ENCODE measurements at regions not wholly inside any gene's neighbourhood (a gene's known extent, or its start where the extent isn't known, plus 50 kb on each side); places are given as distances from the start of the nearest gene placed in this dataset.
A peak's percentile ranks its signal among the peaks of the same experiment; 100 is the strongest.
"Not testable (repeated sequence)": the region's sequence is repeated elsewhere in the genome, so short reads cannot be mapped to it uniquely, and the experiment has no call there.

- H3K27ac ChIP-seq, result no peak overlapping the region
- no peak for DNase-seq (ENCODE audit: low read depth, low spot score)
Measured at GRCh38 chr6:12640438-12640837, 76.1 kb upstream of the PHACTR1 start.

- DNase-seq (ENCODE audit: low read depth, low spot score); H3K27ac ChIP-seq: not testable (repeated sequence)
Measured at GRCh38 chr6:12641785-12642184, 74.8 kb upstream of the PHACTR1 start.

DNA sequence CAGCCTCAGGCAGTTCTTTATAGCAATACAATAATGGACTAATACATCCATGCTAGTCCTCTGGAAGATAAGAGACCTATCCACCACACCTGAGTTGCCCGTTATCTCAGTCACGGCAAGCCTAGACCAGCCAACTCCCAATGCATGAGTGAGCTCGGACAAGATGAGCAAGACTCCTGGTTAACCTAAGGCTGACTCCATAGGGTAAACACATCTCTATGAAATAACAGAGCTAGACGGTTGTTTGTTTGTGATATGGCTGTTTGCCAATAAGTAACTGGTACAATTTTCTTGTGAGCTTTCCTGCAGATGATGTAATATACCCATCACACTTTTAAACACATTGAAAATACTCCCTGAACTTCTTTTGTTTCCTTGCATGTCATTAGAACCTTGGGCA lies 70.6 kb upstream of the PHACTR1 start:
- DNase-seq (ENCODE audit: low read depth, low spot score), result peak; percentile 16
- no peak overlapping the region for H3K27ac ChIP-seq

DNA sequence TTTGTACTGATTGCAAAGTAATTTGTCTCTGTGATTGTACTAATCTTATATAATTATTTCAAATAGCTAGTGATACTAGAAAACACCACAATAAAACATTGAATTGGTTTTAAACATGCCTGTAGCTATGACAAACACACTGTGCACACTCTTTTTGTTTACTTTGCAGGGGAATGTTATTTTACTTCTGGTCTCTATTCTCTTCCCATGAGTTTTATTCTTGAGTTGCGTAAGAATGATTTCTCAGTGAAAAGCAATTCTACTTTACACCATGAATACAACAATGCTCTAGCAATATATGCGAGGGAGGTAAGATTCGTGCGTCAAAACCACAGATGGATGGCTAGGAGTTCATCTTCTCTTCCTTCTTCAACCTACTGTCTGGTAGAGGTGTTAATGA lies 68.4 kb upstream of the PHACTR1 start:
- no peak overlapping the region for H3K27ac ChIP-seq
- no peak for DNase-seq (ENCODE audit: low read depth, low spot score)

DNA sequence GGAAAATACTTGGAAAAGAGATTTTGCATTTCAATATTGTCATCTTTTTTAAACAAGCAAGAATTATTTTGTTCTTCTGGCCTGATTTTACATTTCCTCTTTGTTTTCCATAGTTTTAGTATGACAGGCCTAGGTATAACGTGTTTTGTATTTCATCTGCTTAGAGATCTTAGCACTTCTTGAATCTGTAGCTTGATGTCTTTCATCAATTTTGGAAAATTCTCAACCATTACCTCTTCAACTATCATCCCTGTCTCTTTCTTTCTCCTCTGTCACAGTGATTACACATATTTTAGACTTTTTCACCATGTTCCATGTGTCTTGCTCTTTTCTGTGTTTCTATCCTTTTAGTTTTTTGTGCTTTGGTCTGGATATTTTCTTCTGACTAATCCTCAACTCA lies 67.2 kb upstream of the PHACTR1 start:
- no peak overlapping the region for H3K27ac ChIP-seq
- DNase-seq (ENCODE audit: low read depth, low spot score), result no peak

- no peak for DNase-seq (ENCODE audit: low read depth, low spot score)
- no peak overlapping the region for H3K27ac ChIP-seq
Measured at GRCh38 chr6:12653486-12653885, 63.1 kb upstream of the PHACTR1 start.

- DNase-seq (ENCODE audit: low read depth, low spot score), result no peak
- no peak overlapping the region for H3K27ac ChIP-seq
Measured at GRCh38 chr6:12654107-12654506, 62.5 kb upstream of the PHACTR1 start.

DNA sequence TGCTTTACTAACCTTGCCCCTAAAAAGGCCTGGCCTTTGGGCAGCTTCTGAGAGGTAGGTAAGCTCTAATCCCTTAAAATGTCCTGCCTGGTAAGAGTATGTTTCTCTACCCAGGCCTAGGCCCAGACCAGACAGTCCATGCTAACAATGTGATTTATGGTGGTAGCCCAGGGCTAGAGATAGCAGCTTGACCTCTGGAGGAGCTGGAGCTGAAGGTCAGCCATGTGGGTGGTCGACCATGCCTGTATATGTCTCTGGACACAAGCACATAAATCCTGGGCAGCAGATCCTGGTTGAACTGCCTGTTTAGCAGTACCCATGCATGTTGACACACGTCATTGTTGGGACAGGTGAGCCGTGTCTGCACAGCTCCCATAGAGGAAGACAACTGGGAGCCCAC lies 62.1 kb upstream of the PHACTR1 start:
- H3K27ac ChIP-seq, result no peak overlapping the region
- DNase-seq (ENCODE audit: low read depth, low spot score), result no peak

GRCh38 chr6:12656906-12657305 lies 59.7 kb upstream of the PHACTR1 start:
- H3K27ac ChIP-seq, result no peak overlapping the region
- DNase-seq (ENCODE audit: low read depth, low spot score), result no peak

DNA sequence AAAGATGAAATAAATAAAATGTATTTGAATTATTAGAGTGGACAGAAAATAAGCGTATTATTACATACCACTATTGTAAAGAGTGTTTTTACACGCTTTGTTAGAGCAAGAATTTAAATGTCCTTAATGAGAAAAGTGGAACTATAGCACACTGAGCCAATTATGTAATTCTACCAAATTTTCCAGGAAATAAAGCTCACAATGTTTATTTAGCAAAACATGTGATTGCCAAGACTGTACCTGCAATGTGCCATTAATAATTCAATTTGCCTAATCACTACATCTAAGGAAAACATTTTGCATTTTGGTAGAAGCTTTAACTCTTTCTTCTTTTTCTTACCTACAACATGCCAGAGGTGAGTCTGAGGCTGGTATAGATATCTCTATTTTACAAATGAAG lies 58.7 kb upstream of the PHACTR1 start:
- no peak for DNase-seq (ENCODE audit: low read depth, low spot score)
- no peak overlapping the region for H3K27ac ChIP-seq

DNA sequence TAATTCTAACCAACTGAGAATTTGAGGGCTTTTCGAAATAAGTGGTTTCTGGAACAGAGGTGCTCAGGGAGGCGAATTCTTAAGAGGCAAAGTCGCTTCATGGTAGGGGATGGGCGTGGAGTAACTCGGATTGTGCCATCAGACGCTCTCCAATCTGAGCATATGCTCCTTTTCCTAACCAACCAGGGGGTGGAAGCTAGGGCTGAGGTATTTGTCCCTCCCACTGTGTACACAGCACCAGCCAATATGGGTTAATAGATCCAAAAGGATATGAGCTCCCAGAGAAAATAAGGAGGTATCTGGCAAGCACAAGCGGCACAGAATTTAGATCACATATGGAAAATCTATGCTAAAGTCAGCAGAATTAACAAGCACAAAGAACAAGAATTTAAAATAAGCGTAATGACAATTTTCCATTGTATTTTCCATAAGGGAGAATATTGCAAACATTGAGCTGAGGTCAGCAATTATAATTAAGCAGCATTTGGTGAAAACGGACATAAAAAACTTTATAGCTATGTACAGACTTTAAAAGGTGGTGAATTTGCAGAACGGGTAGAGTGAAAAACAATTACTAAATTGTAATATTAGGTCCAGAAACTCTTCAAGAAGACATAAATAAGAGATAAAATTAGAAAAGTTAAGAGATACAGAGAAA lies 55.0 kb upstream of the PHACTR1 start:
- H3K27ac ChIP-seq, result no peak overlapping the region
- DNase-seq (ENCODE audit: low read depth, low spot score), result no peak

Measured in epithelial cell of prostate (primary cell).